ENCODE measurements at regions not wholly inside any gene's neighbourhood (a gene's known extent, or its start where the extent isn't known, plus 50 kb on each side); places are given as distances from the start of the nearest gene placed in this dataset.

DNA sequence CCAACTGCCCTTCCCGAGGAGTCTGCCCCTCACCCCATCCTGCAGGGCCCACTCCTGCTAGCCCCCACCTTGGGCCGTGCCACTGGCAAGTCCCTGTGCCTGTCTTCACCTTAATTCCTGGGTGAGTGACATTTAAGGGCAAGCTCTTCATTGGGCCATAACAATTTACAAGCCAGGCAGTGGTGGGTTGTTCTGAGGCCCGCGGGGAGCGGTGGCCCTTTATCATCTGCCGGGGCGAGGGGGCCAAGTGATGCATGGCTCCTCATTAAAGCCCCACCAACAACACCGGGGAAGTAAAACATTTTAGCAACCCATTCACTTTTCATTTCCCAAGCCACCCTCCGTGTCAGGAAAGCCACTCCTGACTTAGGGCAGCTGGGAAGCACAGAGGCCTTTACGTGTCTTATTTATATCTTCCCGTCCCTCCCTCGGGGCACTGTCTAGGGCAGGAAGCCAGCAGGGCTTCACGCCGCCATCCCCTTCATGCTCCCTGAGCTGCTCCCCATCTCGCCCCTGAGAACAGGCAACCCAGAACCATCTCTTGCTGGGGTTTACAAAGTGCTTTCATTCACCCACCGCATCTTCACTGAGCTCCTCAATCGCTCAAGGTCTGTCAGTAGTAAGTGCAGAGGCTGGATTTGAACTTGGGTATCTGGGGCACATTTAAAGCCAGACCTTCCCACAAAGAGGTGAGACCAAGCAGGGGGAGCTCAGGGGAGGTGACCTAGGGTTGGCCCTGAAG is 55.5 kb upstream of the CCDC167 start:
- ChIA-PET POLR2A (interaction anchor here (0.7 kb wide), 1 partner anchor 22 kb away, joined by 5 read pairs; no protein-coding TSS in a partner anchor), CTCF (interaction anchor here (0.5 to 1.2 kb wide), 3 partner anchors 8 to 57 kb away, joined by 3 to 4 read pairs (median 3); no protein-coding TSS in a partner anchor)
- peak overlapping the region; percentile 90 for H3K27ac ChIP-seq (ENCODE audit: low read length)
- intact Hi-C loops (cut with micrococcal nuclease; ENCODE audit: unreplicated experiment), result no loop called here
- no peaks in the 10 kb centered on the region for H3K9me3 ChIP-seq (ENCODE audit: control insufficient read depth, insufficient read depth, low read depth, low read length)
- ATAC-seq (peak; percentile 35), DNase-seq (ENCODE audit: low read depth, low spot score) (no peak)
- peaks cover 77% of the 10 kb centered on the region for H3K4me1 ChIP-seq (ENCODE audit: control insufficient read depth, insufficient read depth, low read length)
- BruUV-seq (replicated peaks), result no TSS peak
- no peaks in the 10 kb centered on the region for H3K27me3 ChIP-seq (ENCODE audit: control insufficient read depth, insufficient read depth, low read length)
- in situ Hi-C loops (cut with HindIII; ENCODE audit: low pct_unique_long_range_greater_than_20kb, low sequenced_read_pairs), result no loop called here
- peak; percentile 72; the same call in 1 of the 2 replicates for TF ChIP-seq TCF7L2 (IDR thresholded peaks at IDR 0.05; ENCODE audit: low read depth, low read length)
- TF ChIP-seq CTCF (IDR thresholded peaks at IDR 0.05), result no peak
- no peak overlapping the region for H3K4me3 ChIP-seq (ENCODE audit: low read depth in 2 of 2, low read length in 2 of 2)
- no peaks in the 10 kb centered on the region for H3K36me3 ChIP-seq (ENCODE audit: control insufficient read depth, insufficient read depth, low read length)

- no peaks in the 10 kb centered on the region for H3K9me3 ChIP-seq (ENCODE audit: control insufficient read depth, insufficient read depth, low read depth, low read length)
- peak overlapping the region in 1 of 2 experiments; percentile 24; a peak in 2 of 4 replicates for H3K4me3 ChIP-seq (ENCODE audit: low read depth in 2 of 2, low read length in 2 of 2)
- peak overlapping the region; percentile 90 for H3K27ac ChIP-seq (ENCODE audit: low read length)
- BruUV-seq (replicated peaks), result no TSS peak
- no peaks in the 10 kb centered on the region for H3K36me3 ChIP-seq (ENCODE audit: control insufficient read depth, insufficient read depth, low read length)
- DNase-seq (ENCODE audit: low read depth, low spot score), result no peak
- ChIA-PET POLR2A (interaction anchor here (0.6 kb wide), 1 partner anchor 34 kb away, joined by 7 read pairs; no protein-coding TSS in a partner anchor), CTCF (interaction anchor here (0.5 to 1.2 kb wide), 2 partner anchors 8 to 56 kb away, joined by 3 to 4 read pairs; no protein-coding TSS in a partner anchor)
- peaks cover 80% of the 10 kb centered on the region for H3K4me1 ChIP-seq (ENCODE audit: control insufficient read depth, insufficient read depth, low read length)
- no peaks in the 10 kb centered on the region for H3K27me3 ChIP-seq (ENCODE audit: control insufficient read depth, insufficient read depth, low read length)
- intact Hi-C loops (cut with micrococcal nuclease; ENCODE audit: unreplicated experiment), result no loop called here
- TF ChIP-seq POLR2AphosphoS5 (IDR thresholded peaks at IDR 0.05; ENCODE audit: low read depth, low read length) (no peak), TCF7L2 (IDR thresholded peaks at IDR 0.05; ENCODE audit: low read depth, low read length) (no peak), CTCF (IDR thresholded peaks at IDR 0.05) (no peak), SIN3A (IDR thresholded peaks at IDR 0.05; ENCODE audit: borderline replicate concordance, insufficient read depth, low read depth, low read length) (no peak)
- TF ChIP-seq, protein P1, sequence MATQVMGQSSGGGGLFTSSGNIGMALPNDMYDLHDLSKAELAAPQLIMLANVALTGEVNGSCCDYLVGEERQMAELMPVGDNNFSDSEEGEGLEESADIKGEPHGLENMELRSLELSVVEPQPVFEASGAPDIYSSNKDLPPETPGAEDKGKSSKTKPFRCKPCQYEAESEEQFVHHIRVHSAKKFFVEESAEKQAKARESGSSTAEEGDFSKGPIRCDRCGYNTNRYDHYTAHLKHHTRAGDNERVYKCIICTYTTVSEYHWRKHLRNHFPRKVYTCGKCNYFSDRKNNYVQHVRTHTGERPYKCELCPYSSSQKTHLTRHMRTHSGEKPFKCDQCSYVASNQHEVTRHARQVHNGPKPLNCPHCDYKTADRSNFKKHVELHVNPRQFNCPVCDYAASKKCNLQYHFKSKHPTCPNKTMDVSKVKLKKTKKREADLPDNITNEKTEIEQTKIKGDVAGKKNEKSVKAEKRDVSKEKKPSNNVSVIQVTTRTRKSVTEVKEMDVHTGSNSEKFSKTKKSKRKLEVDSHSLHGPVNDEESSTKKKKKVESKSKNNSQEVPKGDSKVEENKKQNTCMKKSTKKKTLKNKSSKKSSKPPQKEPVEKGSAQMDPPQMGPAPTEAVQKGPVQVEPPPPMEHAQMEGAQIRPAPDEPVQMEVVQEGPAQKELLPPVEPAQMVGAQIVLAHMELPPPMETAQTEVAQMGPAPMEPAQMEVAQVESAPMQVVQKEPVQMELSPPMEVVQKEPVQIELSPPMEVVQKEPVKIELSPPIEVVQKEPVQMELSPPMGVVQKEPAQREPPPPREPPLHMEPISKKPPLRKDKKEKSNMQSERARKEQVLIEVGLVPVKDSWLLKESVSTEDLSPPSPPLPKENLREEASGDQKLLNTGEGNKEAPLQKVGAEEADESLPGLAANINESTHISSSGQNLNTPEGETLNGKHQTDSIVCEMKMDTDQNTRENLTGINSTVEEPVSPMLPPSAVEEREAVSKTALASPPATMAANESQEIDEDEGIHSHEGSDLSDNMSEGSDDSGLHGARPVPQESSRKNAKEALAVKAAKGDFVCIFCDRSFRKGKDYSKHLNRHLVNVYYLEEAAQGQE (IDR thresholded peaks at IDR 0.05; ENCODE audit: insufficient read depth in 1 of 2, low read depth in 2 of 2, low read length in 1 of 2), result no peak
- ATAC-seq, result peak; percentile 76
- in situ Hi-C loops (cut with HindIII; ENCODE audit: low pct_unique_long_range_greater_than_20kb, low sequenced_read_pairs), result no loop called here
Observed at GRCh38 chr6:37554480-37554819, 54.8 kb upstream of the CCDC167 start.

All from Panc1 (cell line).